ENCODE measurements at regions not wholly inside any gene's neighbourhood (a gene's known extent, or its start where the extent isn't known, plus 50 kb on each side); places are given as distances from the start of the nearest gene placed in this dataset.

DNA sequence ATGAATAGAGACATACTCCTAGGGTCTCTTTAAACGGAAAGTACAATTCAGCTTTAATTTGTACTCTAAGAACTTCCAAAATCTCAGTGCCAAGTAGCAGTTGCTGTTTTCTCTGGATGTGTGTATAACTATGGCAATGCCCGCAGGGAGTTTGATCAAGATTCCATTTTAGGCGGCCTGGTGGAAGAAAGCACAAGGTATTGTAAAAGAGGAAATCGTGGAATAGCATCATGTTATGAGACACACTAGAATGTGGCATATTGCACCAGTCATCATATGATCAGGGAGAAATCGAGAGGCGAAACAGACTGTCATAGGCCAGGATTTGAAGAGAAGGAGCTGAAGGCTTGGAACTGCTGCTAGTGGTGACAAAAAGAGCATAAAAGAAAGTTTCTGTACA, 316.2 kb upstream of the FMN2 start:
- TF ChIP-seq FOXA3 (CRISPR knock-in tag; conservative IDR thresholded peaks at IDR 0.05 in 1 of 2, IDR thresholded peaks at IDR 0.05 in 1 of 2) (no peak), KAT2B (IDR thresholded peaks at IDR 0.05; ENCODE audit: low read depth, low read length) (no peak), EHMT2 (IDR thresholded peaks at IDR 0.05) (no peak), KDM4B (IDR thresholded peaks at IDR 0.05; ENCODE audit: borderline replicate concordance in 2 of 2, low read depth in 1 of 2) (no peak), HNRNPL (IDR thresholded peaks at IDR 0.05; ENCODE audit: low read depth, low read length) (no peak), THAP12 (CRISPR knock-in tag; IDR thresholded peaks at IDR 0.05) (no peak), E2F1 (CRISPR knock-in tag; IDR thresholded peaks at IDR 0.05) (no peak), RAD21 (CRISPR knock-in tag; conservative IDR thresholded peaks at IDR 0.05 in 1 of 2, IDR thresholded peaks at IDR 0.05 in 1 of 2) (no peak), EP300 (IDR thresholded peaks at IDR 0.05; ENCODE audit: low read length) (no peak)
- TF ChIP-seq, protein P1, sequence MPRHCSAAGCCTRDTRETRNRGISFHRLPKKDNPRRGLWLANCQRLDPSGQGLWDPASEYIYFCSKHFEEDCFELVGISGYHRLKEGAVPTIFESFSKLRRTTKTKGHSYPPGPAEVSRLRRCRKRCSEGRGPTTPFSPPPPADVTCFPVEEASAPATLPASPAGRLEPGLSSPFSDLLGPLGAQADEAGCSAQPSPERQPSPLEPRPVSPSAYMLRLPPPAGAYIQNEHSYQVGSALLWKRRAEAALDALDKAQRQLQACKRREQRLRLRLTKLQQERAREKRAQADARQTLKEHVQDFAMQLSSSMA (CRISPR knock-in tag; IDR thresholded peaks at IDR 0.05) = no peak

All from K562 (cell line).